ENCODE measurements at regions not wholly inside any gene's neighbourhood (a gene's known extent, or its start where the extent isn't known, plus 50 kb on each side); places are given as distances from the start of the nearest gene placed in this dataset.
A peak's percentile ranks its signal among the peaks of the same experiment; 100 is the strongest.

DNA sequence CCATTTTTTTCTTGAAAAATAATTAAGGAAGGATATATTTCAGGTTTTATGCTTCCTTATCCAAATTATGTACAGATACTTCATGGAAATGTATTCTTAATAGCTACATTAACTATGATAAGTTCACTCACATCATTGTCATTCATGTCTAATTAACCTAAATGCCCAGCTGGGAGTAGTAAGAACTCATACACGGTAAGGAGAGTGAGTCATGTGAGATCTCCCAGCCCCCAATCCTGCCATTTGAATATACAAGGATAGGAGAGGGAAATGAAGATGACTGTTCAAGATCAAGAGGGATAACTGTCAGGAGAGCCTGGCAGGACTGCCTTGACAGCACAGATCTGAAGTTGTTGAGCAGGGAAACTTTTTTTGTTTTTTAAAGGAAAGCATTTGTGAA lies 343.4 kb upstream of the USP15 start:
- DNase-seq (ENCODE audit: low read depth in 3 of 3, low spot score in 2 of 3): no peak

DNA sequence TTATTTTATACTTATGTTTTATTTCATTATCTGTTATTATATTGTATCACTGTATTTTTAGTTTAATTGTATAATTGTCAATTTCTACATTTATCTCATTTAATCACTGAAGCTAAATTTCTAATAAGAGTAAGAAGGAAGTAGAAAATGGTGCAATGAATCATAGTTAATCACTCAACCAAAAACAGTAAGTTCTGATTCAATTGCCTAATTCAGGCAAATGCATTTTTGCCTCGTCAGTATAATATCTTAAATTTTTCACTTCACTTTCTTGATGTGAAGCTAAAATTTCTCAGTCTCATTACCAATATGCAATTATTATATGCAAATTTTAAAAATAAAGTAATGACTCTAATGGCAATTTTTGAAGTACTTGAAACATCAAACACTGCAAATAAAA lies 340.5 kb upstream of the USP15 start:
- no peak for DNase-seq (ENCODE audit: low read depth in 3 of 3, low spot score in 2 of 3)

GRCh38 chr12:61920230-61920629 lies 340.0 kb upstream of the USP15 start:
- no peak for DNase-seq (ENCODE audit: low read depth in 3 of 3, low spot score in 2 of 3)

DNA sequence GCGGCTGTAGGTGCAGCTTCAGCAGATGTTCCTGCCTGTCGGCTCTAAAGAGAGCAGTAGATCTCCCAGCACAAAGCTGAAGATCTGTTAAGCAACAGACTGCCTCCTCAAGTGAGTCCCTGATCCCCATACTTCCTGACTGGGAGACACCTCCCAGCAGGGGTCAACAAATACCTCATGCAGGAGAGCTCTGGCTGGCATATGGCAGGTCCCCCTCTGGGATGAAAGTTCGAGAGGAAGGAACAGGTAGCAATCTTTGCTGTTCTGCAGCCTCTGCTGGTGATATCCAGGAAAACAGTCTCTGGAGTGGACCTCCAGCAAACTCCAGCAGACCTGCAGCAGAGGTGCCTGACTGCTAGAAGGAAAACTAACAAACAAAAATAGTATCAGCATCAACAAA lies 337.1 kb upstream of the USP15 start:
- no peak for DNase-seq (ENCODE audit: low read depth in 3 of 3, low spot score in 2 of 3)

- DNase-seq (ENCODE audit: low read depth in 3 of 3, low spot score in 2 of 3): no peak
Observed at GRCh38 chr12:61934564-61934963, 325.6 kb upstream of the USP15 start.

- no peak for DNase-seq (ENCODE audit: low read depth in 3 of 3, low spot score in 2 of 3)
Observed at GRCh38 chr12:61939977-61940376, 320.2 kb upstream of the USP15 start.

- DNase-seq (ENCODE audit: low read depth in 3 of 3, low spot score in 2 of 3): no peak
Observed at GRCh38 chr12:61956545-61956944, 303.7 kb upstream of the USP15 start.

GRCh38 chr12:61974461-61974860 lies 285.7 kb upstream of the USP15 start:
- no peak for DNase-seq (ENCODE audit: low read depth in 3 of 3, low spot score in 2 of 3)

- no peak for DNase-seq (ENCODE audit: low read depth in 3 of 3, low spot score in 2 of 3)
Observed at GRCh38 chr12:61985830-61986229, 274.4 kb upstream of the USP15 start.

DNA sequence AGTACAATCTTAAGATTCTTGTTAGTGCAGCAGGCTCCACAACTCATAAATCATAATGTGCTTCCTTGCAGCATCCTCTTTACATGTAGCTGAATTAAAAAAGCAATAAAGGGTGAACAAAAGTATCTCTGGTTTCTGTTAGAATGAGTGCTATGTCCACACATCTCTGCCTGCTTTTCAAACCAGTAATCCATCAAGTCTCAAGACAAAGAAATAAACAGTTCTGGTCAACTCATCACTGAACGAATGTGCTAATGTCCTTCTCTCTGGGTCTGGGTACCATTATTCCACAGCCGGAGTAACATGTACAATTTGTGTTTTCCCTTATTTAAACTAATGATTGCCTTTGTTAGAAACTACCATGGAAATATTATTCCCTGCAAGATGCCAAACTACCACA lies 273.0 kb upstream of the USP15 start:
- DNase-seq (ENCODE audit: low read depth in 3 of 3, low spot score in 2 of 3): no peak

GRCh38 chr12:61991661-61992060 lies 268.5 kb upstream of the USP15 start:
- no peak for DNase-seq (ENCODE audit: low read depth in 3 of 3, low spot score in 2 of 3)

GRCh38 chr12:61993734-61994345 lies 266.4 kb upstream of the USP15 start:
- peak in 1 of 3 donors; percentile 4 for DNase-seq (ENCODE audit: low read depth in 3 of 3, low spot score in 2 of 3)

GRCh38 chr12:61996717-61997116 lies 263.5 kb upstream of the USP15 start:
- no peak for DNase-seq (ENCODE audit: low read depth in 3 of 3, low spot score in 2 of 3)

GRCh38 chr12:61998791-61999190 lies 261.4 kb upstream of the USP15 start:
- no peak for DNase-seq (ENCODE audit: low read depth in 3 of 3, low spot score in 2 of 3)

DNA sequence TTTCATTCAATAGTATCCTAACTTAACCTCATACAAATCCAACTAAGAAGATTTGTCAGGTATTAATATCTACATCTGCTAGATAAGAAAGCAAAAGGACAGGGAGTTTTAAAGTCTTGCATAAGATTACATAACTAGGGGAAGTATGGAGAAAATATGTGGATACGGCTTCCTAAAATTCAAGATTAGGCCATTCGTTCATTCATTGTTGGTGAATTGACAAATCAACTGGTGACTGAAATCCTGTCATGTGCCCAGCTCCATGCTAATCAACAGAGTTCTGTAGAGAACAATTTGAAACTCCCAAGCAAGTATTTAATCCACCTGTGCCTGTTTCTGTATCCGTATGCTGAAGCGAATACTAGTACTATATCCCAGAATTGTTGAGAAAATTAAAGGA lies 260.9 kb upstream of the USP15 start:
- no peak for DNase-seq (ENCODE audit: low read depth in 3 of 3, low spot score in 2 of 3)

GRCh38 chr12:62001424-62001823 lies 258.8 kb upstream of the USP15 start:
- no peak for DNase-seq (ENCODE audit: low read depth in 3 of 3, low spot score in 2 of 3)

GRCh38 chr12:62003226-62003625 lies 257.0 kb upstream of the USP15 start:
- DNase-seq (ENCODE audit: low read depth in 3 of 3, low spot score in 2 of 3): no peak

GRCh38 chr12:62003701-62004100 lies 256.5 kb upstream of the USP15 start:
- DNase-seq (ENCODE audit: low read depth in 3 of 3, low spot score in 2 of 3): no peak

GRCh38 chr12:62005615-62006014 lies 254.6 kb upstream of the USP15 start:
- DNase-seq (ENCODE audit: low read depth in 3 of 3, low spot score in 2 of 3): no peak

DNA sequence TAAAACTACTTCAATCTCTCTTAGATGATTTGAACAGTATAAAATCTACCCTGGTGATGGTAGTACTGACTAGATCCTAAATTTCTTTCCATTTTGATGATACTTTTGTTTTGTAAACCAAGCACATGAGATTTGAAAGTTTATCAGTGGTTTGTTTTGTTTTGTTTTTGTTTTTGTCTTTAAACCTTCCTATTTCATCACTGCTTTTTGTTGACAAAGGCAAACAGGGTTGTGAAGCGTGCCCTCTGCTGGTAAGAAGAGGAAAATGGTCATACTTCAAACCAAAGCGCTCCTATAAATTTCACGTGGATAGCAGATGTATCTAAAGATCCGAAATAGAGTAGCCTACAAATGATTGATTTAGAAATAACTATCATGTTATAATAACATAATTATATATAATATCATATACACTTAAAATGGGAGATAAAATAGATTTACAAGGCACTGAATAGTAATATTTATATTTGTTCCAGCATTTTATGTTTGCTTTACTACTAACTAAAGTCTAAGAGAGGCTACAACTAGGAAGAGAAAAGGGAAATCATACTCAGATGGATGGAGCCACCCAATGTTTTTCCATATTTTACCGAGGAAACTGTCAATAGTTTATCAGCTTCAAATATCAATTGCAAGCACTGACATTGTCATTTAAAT lies 254.0 kb upstream of the USP15 start:
- DNase-seq (ENCODE audit: low read depth in 3 of 3, low spot score in 2 of 3): peak in 2 of 3 donors; percentile 15 to 21

GRCh38 chr12:62008703-62009102 lies 251.5 kb upstream of the USP15 start:
- no peak for DNase-seq (ENCODE audit: low read depth in 3 of 3, low spot score in 2 of 3)

- DNase-seq (ENCODE audit: low read depth in 3 of 3, low spot score in 2 of 3): no peak
Observed at GRCh38 chr12:62009445-62009844, 250.8 kb upstream of the USP15 start.

All from right renal cortex interstitium (tissue), 3 donors.